ENCODE measurements at regions not wholly inside any gene's neighbourhood (a gene's known extent, or its start where the extent isn't known, plus 50 kb on each side); places are given as distances from the start of the nearest gene placed in this dataset.

GRCh38 chr12:118528625-118529024, 152.3 kb downstream of the SUDS3 start:
- Histone ChIP-seq H3K9me3 (ENCODE audit: control insufficient read depth, low read length) (no peaks in the 10 kb centered on the region), H3K4me1 (no peaks in the 10 kb centered on the region), H3K79me2 (no peaks in the 10 kb centered on the region), H3K27ac (no peak overlapping the region), H3K27me3 (ENCODE audit: control insufficient read depth, insufficient read depth, low read length) (no peaks in the 10 kb centered on the region), H3K36me3 (ENCODE audit: control insufficient read depth, insufficient read depth, low read length) (no peaks in the 10 kb centered on the region), H2AFZ (no peak overlapping the region), H3K4me3 (ENCODE audit: low read depth, low read length) (no peak overlapping the region), H3K4me2 (ENCODE audit: low read length) (no peak overlapping the region), H3K9ac (no peak overlapping the region)
- TF ChIP-seq CTCF (IDR thresholded peaks at IDR 0.05): no peak

GRCh38 chr12:118534003-118534402, 157.6 kb downstream of the SUDS3 start:
- Histone ChIP-seq H3K9ac (no peak overlapping the region), H3K27ac (no peak overlapping the region), H3K36me3 (ENCODE audit: control insufficient read depth, insufficient read depth, low read length) (no peaks in the 10 kb centered on the region), H2AFZ (no peak overlapping the region), H3K27me3 (ENCODE audit: control insufficient read depth, insufficient read depth, low read length) (no peaks in the 10 kb centered on the region), H3K4me2 (ENCODE audit: low read length) (no peak overlapping the region), H3K79me2 (no peaks in the 10 kb centered on the region), H3K9me3 (ENCODE audit: control insufficient read depth, low read length) (no peaks in the 10 kb centered on the region), H3K4me3 (ENCODE audit: low read depth, low read length) (no peak overlapping the region), H3K4me1 (no peaks in the 10 kb centered on the region)
- TF ChIP-seq CTCF (IDR thresholded peaks at IDR 0.05): no peak

DNA sequence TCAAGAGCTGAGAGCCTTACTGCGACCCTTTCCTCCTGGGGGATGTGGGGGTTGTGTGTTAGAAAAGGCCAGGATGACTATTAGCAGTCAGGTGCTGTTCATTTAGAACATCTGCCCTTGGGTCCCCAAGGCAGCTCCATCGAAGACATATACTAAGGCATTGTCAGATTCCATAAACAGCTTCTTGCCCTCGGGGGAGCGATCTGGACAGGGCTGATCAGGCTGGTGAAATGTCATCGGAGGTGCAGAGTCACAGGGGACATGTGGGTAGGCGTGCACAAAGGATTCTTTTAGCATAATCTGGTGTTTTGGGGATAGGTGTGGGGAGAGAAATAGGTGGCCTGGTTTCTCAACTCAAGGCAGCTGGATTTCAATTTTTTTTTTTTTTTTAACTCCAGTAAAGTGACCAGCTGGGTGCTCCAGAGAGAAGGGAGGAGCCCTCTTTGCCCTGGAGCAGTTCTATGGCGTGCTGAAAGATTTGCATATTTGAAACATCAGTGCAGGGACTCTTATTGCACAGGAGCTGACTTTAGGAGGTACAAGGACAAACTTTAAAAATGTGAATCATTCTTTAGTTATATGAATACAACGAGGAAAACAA, 160.1 kb downstream of the SUDS3 start:
- Histone ChIP-seq H3K9me3 (ENCODE audit: control insufficient read depth, low read length) (no peaks in the 10 kb centered on the region), H3K4me3 (ENCODE audit: low read depth, low read length) (no peak overlapping the region), H3K27me3 (ENCODE audit: control insufficient read depth, insufficient read depth, low read length) (no peaks in the 10 kb centered on the region), H3K4me2 (ENCODE audit: low read length) (no peak overlapping the region), H3K79me2 (no peaks in the 10 kb centered on the region), H3K27ac (no peak overlapping the region), H3K9ac (no peak overlapping the region), H2AFZ (no peak overlapping the region), H3K36me3 (ENCODE audit: control insufficient read depth, insufficient read depth, low read length) (no peaks in the 10 kb centered on the region), H3K4me1 (no peaks in the 10 kb centered on the region)
- TF ChIP-seq CTCF (IDR thresholded peaks at IDR 0.05): no peak

GRCh38 chr12:118537481-118537917, 161.1 kb downstream of the SUDS3 start:
- Histone ChIP-seq H3K9me3 (ENCODE audit: control insufficient read depth, low read length) (no peaks in the 10 kb centered on the region), H3K36me3 (ENCODE audit: control insufficient read depth, insufficient read depth, low read length) (no peaks in the 10 kb centered on the region), H3K9ac (no peak overlapping the region), H3K4me3 (ENCODE audit: low read depth, low read length) (no peak overlapping the region), H3K4me2 (ENCODE audit: low read length) (no peak overlapping the region), H3K27me3 (ENCODE audit: control insufficient read depth, insufficient read depth, low read length) (no peaks in the 10 kb centered on the region), H2AFZ (no peak overlapping the region), H3K27ac (no peak overlapping the region), H3K4me1 (no peaks in the 10 kb centered on the region), H3K79me2 (no peaks in the 10 kb centered on the region)
- TF ChIP-seq CTCF (IDR thresholded peaks at IDR 0.05): no peak

DNA sequence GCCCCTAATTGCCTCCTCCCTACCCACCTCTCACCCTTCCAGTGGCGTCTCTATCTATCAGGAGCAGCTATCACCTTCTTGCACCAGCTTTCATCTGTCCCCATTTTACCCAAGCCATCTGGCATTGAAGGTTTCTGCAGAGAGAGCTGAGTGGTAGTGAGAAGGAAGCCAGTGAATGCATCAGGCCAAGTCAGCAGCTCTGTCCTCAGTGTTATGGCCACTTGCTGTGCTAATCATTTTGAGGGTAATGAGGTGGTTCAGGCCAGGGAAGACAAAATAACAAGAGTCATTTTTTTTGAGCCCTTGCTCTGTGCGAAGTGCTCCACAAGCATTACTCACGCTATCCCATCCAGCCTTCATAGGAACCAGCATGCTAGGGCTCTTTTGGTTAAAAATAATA, 164.7 kb downstream of the SUDS3 start:
- H3K79me2 ChIP-seq: no peaks in the 10 kb centered on the region
- no peak for TF ChIP-seq CTCF (IDR thresholded peaks at IDR 0.05)
- no peaks in the 10 kb centered on the region for H3K4me1 ChIP-seq
- H2AFZ ChIP-seq: no peak overlapping the region
- no peaks in the 10 kb centered on the region for H3K27me3 ChIP-seq (ENCODE audit: control insufficient read depth, insufficient read depth, low read length)
- H3K36me3 ChIP-seq (ENCODE audit: control insufficient read depth, insufficient read depth, low read length): no peaks in the 10 kb centered on the region
- H3K4me3 ChIP-seq (ENCODE audit: low read depth, low read length): no peak overlapping the region
- H3K9me3 ChIP-seq (ENCODE audit: control insufficient read depth, low read length): no peaks in the 10 kb centered on the region
- no peak overlapping the region for H3K9ac ChIP-seq
- H3K27ac ChIP-seq: no peak overlapping the region
- H3K4me2 ChIP-seq (ENCODE audit: low read length): no peak overlapping the region
